ENCODE measurements at regions not wholly inside any gene's neighbourhood (a gene's known extent, or its start where the extent isn't known, plus 50 kb on each side); places are given as distances from the start of the nearest gene placed in this dataset.

DNA sequence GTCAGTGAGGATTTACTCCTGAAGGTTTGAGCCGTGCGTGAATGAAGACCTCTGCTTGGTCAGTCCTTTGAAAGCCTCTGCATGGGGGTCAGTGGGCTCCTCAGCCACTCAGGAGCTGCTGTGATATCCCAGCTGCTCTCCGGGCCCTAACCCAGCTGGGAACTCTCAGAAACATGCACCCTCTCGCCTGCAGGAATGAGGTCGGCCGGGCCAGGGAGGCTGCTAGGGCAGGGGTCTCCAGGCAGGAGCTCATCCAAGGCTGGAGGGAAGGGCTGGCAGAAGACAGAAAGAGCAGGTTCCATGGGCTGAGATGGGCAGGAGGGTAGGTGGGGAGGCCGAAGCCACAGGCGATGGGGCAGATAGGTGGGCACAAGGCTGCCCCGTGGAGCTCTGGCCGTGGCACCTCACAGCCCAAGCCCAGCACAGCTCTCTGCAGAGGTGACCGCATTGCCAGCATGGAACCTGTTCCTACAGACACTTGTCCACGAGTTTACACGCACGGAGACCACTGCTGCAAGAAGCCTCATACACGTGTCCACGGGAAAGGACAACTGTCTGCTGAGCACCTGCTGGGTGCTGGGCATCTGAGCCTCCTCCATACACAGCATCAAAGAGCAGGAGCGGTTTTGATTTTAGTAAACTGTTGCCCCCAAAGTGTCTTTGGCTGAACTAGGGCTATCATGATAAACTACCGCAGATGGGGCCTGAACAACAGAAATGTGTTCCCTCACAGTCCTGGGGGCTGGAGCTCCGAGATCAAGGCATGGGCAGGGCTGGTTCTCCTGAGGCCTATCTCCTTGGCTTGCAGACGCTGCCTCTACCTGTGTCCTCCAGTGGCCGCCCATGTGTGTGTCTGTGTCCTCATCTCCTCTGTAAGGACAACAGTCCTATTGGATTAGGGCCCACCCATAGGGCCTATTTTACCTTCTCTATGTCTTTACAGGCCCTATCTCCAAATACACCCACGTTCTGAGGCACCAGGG, 85.2 kb upstream of the ADAMTS2 start:
- TF ChIP-seq EZH2phosphoT487 (IDR thresholded peaks at IDR 0.05; ENCODE audit: borderline replicate concordance) = no peak
- TF ChIP-seq, protein P1, sequence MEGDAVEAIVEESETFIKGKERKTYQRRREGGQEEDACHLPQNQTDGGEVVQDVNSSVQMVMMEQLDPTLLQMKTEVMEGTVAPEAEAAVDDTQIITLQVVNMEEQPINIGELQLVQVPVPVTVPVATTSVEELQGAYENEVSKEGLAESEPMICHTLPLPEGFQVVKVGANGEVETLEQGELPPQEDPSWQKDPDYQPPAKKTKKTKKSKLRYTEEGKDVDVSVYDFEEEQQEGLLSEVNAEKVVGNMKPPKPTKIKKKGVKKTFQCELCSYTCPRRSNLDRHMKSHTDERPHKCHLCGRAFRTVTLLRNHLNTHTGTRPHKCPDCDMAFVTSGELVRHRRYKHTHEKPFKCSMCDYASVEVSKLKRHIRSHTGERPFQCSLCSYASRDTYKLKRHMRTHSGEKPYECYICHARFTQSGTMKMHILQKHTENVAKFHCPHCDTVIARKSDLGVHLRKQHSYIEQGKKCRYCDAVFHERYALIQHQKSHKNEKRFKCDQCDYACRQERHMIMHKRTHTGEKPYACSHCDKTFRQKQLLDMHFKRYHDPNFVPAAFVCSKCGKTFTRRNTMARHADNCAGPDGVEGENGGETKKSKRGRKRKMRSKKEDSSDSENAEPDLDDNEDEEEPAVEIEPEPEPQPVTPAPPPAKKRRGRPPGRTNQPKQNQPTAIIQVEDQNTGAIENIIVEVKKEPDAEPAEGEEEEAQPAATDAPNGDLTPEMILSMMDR (conservative IDR thresholded peaks at IDR 0.05; ENCODE audit: low read length) = no peak
- Histone ChIP-seq H3F3A (ENCODE audit: low read depth) (no peaks in the 10 kb centered on the region), H3K27me3 (ENCODE audit: insufficient read depth, low read length, poor library complexity, severe bottlenecking) (no peaks in the 10 kb centered on the region), H3K4me3 (ENCODE audit: low read length, poor library complexity, severe bottlenecking) (no peak overlapping the region), H3K36me3 (ENCODE audit: insufficient read depth, low read length) (no peaks in the 10 kb centered on the region), H3K4me2 (ENCODE audit: low read depth, low read length, poor library complexity, severe bottlenecking) (no peak overlapping the region), H4K20me1 (ENCODE audit: insufficient read depth, low read length, poor library complexity, severe bottlenecking) (no peaks in the 10 kb centered on the region), H2AFZ (ENCODE audit: low read length) (no peak overlapping the region), H3K9ac (ENCODE audit: low read depth, low read length, poor library complexity, severe bottlenecking) (no peak overlapping the region), H3K4me1 (ENCODE audit: insufficient read depth, low read length, poor library complexity, severe bottlenecking) (no peaks in the 10 kb centered on the region), H3K9me2 (replicated peaks; ENCODE audit: low read depth, low read length) (no peaks in the 10 kb centered on the region), H3K9me3 (ENCODE audit: insufficient read depth, low read depth, low read length) (no peaks in the 10 kb centered on the region), H3K79me2 (ENCODE audit: insufficient read depth, low read length) (no peaks in the 10 kb centered on the region)

GRCh38 chr5:179427676-179428056, 82.4 kb upstream of the ADAMTS2 start:
- H3K4me1 ChIP-seq (ENCODE audit: insufficient read depth, low read length, poor library complexity, severe bottlenecking) = no peaks in the 10 kb centered on the region
- no peaks in the 10 kb centered on the region for H3K9me3 ChIP-seq (ENCODE audit: insufficient read depth, low read depth, low read length)
- no peaks in the 10 kb centered on the region for H3K9me2 ChIP-seq (replicated peaks; ENCODE audit: low read depth, low read length)
- no peaks in the 10 kb centered on the region for H3F3A ChIP-seq (ENCODE audit: low read depth)
- no peaks in the 10 kb centered on the region for H3K36me3 ChIP-seq (ENCODE audit: insufficient read depth, low read length)
- H3K4me3 ChIP-seq (ENCODE audit: low read length, poor library complexity, severe bottlenecking) = no peak overlapping the region
- H2AFZ ChIP-seq (ENCODE audit: low read length) = no peak overlapping the region
- no peaks in the 10 kb centered on the region for H4K20me1 ChIP-seq (ENCODE audit: insufficient read depth, low read length, poor library complexity, severe bottlenecking)
- H3K79me2 ChIP-seq (ENCODE audit: insufficient read depth, low read length) = no peaks in the 10 kb centered on the region
- no peak overlapping the region for H3K4me2 ChIP-seq (ENCODE audit: low read depth, low read length, poor library complexity, severe bottlenecking)
- H3K27me3 ChIP-seq (ENCODE audit: insufficient read depth, low read length, poor library complexity, severe bottlenecking) = no peaks in the 10 kb centered on the region
- H3K9ac ChIP-seq (ENCODE audit: low read depth, low read length, poor library complexity, severe bottlenecking) = no peak overlapping the region
- TF ChIP-seq, protein P1 (conservative IDR thresholded peaks at IDR 0.05; ENCODE audit: low read length) = no peak
- no peak for TF ChIP-seq EZH2phosphoT487 (IDR thresholded peaks at IDR 0.05; ENCODE audit: borderline replicate concordance)

GRCh38 chr5:179427032-179427675, 81.9 kb upstream of the ADAMTS2 start:
- Histone ChIP-seq H3K4me3 (ENCODE audit: low read length, poor library complexity, severe bottlenecking) (no peak overlapping the region), H3K4me1 (ENCODE audit: insufficient read depth, low read length, poor library complexity, severe bottlenecking) (no peaks in the 10 kb centered on the region)
- TF ChIP-seq, protein P1 (conservative IDR thresholded peaks at IDR 0.05; ENCODE audit: low read length) = no peak
- no peak for TF ChIP-seq EZH2phosphoT487 (IDR thresholded peaks at IDR 0.05; ENCODE audit: borderline replicate concordance)

More at GRCh38 chr5:179427032-179427675, 81.9 kb upstream of the ADAMTS2 start:
- no peaks in the 10 kb centered on the region for H3K79me2 ChIP-seq (ENCODE audit: insufficient read depth, low read length)
- no peaks in the 10 kb centered on the region for H3K9me2 ChIP-seq (replicated peaks; ENCODE audit: low read depth, low read length)
- H2AFZ ChIP-seq (ENCODE audit: low read length) = no peak overlapping the region
- H3F3A ChIP-seq (ENCODE audit: low read depth) = no peaks in the 10 kb centered on the region
- H3K9ac ChIP-seq (ENCODE audit: low read depth, low read length, poor library complexity, severe bottlenecking) = no peak overlapping the region
- no peaks in the 10 kb centered on the region; the same call in 1 of the 2 replicates for H3K9me3 ChIP-seq (ENCODE audit: insufficient read depth, low read depth, low read length)
- no peak overlapping the region for H3K4me2 ChIP-seq (ENCODE audit: low read depth, low read length, poor library complexity, severe bottlenecking)
- no peaks in the 10 kb centered on the region for H3K27me3 ChIP-seq (ENCODE audit: insufficient read depth, low read length, poor library complexity, severe bottlenecking)
- H4K20me1 ChIP-seq (ENCODE audit: insufficient read depth, low read length, poor library complexity, severe bottlenecking) = no peaks in the 10 kb centered on the region
- no peaks in the 10 kb centered on the region for H3K36me3 ChIP-seq (ENCODE audit: insufficient read depth, low read length)
